Amniotic epithelial cell (primary cell): ENCODE measurements at regions not wholly inside any gene's neighbourhood (a gene's known extent, or its start where the extent isn't known, plus 50 kb on each side); places are given as distances from the start of the nearest gene placed in this dataset.
"Not testable (repeated sequence)": the region's sequence is repeated elsewhere in the genome, so short reads cannot be mapped to it uniquely, and the experiment has no call there.

Experiments
- DNase-seq: peaks from one replicate; pipeline ENCODE4 v3.0.0-alpha.2; 2010; ENCODE audit warnings: low read depth

GRCh38 chr1:238465449-238465848 lies 574.7 kb upstream of the ZP4 start:
- no peak for DNase-seq

- no peak for DNase-seq
These were observed 568.2 kb upstream of the ZP4 start for GRCh38 chr1:238458899-238459298.

- DNase-seq = peak; percentile 21
These were observed 566.9 kb upstream of the ZP4 start for GRCh38 chr1:238457610-238458009.

- DNase-seq = no peak
These were observed 561.1 kb upstream of the ZP4 start for GRCh38 chr1:238451781-238452310.

GRCh38 chr1:238450976-238451375 lies 560.3 kb upstream of the ZP4 start:
- peak; percentile 4 for DNase-seq

- DNase-seq = no peak
These were observed 553.0 kb upstream of the ZP4 start for GRCh38 chr1:238443687-238444086.

GRCh38 chr1:238439511-238439910 lies 548.8 kb upstream of the ZP4 start:
- DNase-seq = no peak

- DNase-seq = no peak
These were observed 547.9 kb upstream of the ZP4 start for GRCh38 chr1:238438311-238439270.

- DNase-seq = not testable (repeated sequence)
These were observed 539.0 kb upstream of the ZP4 start for GRCh38 chr1:238429703-238430102.

GRCh38 chr1:238419209-238419608 lies 528.5 kb upstream of the ZP4 start:
- DNase-seq = no peak

- DNase-seq = peak; percentile 85
These were observed 519.2 kb upstream of the ZP4 start for GRCh38 chr1:238409932-238410331.

GRCh38 chr1:238409191-238409850 lies 518.6 kb upstream of the ZP4 start:
- peak; percentile 98 for DNase-seq

- DNase-seq = no peak
These were observed 518.0 kb upstream of the ZP4 start for GRCh38 chr1:238408737-238409136.

- peak; percentile 59 for DNase-seq
These were observed 515.6 kb upstream of the ZP4 start for GRCh38 chr1:238406098-238406860.

GRCh38 chr1:238404921-238405320 lies 514.2 kb upstream of the ZP4 start:
- peak; percentile 57 for DNase-seq

GRCh38 chr1:238404481-238404880 lies 513.8 kb upstream of the ZP4 start:
- peak; percentile 76 for DNase-seq

- DNase-seq = peak; percentile 22
These were observed 510.4 kb upstream of the ZP4 start for GRCh38 chr1:238401144-238401543.

GRCh38 chr1:238399558-238399957 lies 508.8 kb upstream of the ZP4 start:
- no peak for DNase-seq

GRCh38 chr1:238396140-238396539 lies 505.4 kb upstream of the ZP4 start:
- DNase-seq = no peak

- DNase-seq = no peak
These were observed 493.7 kb upstream of the ZP4 start for GRCh38 chr1:238384381-238384780.

- DNase-seq = no peak
These were observed 489.4 kb upstream of the ZP4 start for GRCh38 chr1:238380167-238380566.

- not testable (repeated sequence) for DNase-seq
These were observed 488.7 kb upstream of the ZP4 start for GRCh38 chr1:238379446-238379845.
